GM19463 (cell line): ENCODE measurements at regions not wholly inside any gene's neighbourhood (a gene's known extent, or its start where the extent isn't known, plus 50 kb on each side); places are given as distances from the start of the nearest gene placed in this dataset.
"Not testable (repeated sequence)": the region's sequence is repeated elsewhere in the genome, so short reads cannot be mapped to it uniquely, and the experiment has no call there.

Experiments
- ATAC-seq: cut with Tn5 transposase; IDR thresholded peaks from one replicate; pipeline ENCODE4 v1.9.1; 2021; ENCODE audit warnings: mild to moderate bottlenecking, moderate library complexity; ENCODE audit not compliant: unreplicated experiment

GRCh38 chr4:53886090-53886489 lies 178.3 kb downstream of the CHIC2 start:
- no peak for ATAC-seq

GRCh38 chr4:53885668-53886067 lies 178.7 kb downstream of the CHIC2 start:
- no peak for ATAC-seq

- ATAC-seq, result not testable (repeated sequence)
These were observed 187.3 kb downstream of the CHIC2 start for GRCh38 chr4:53877096-53877495.

- no peak for ATAC-seq
These were observed 198.3 kb downstream of the CHIC2 start for GRCh38 chr4:53866055-53866454.

- no peak for ATAC-seq
These were observed 199.4 kb downstream of the CHIC2 start for GRCh38 chr4:53865054-53865453.

GRCh38 chr4:53863736-53864365 lies 200.6 kb downstream of the CHIC2 start:
- ATAC-seq, result no peak

GRCh38 chr4:53863158-53863557 lies 201.2 kb downstream of the CHIC2 start:
- ATAC-seq, result no peak

GRCh38 chr4:53861856-53862610 lies 202.4 kb downstream of the CHIC2 start:
- no peak for ATAC-seq

- no peak for ATAC-seq
These were observed 205.1 kb downstream of the CHIC2 start for GRCh38 chr4:53859305-53859704.

GRCh38 chr4:53858744-53859143 lies 205.7 kb downstream of the CHIC2 start:
- no peak for ATAC-seq

- no peak for ATAC-seq
These were observed 208.7 kb downstream of the CHIC2 start for GRCh38 chr4:53855581-53856250.

- ATAC-seq, result no peak
These were observed 209.3 kb downstream of the CHIC2 start for GRCh38 chr4:53854991-53855568.

- no peak for ATAC-seq
These were observed 212.1 kb downstream of the CHIC2 start for GRCh38 chr4:53852343-53852742.

- no peak for ATAC-seq
These were observed 216.4 kb downstream of the CHIC2 start for GRCh38 chr4:53847965-53848364.

GRCh38 chr4:53844551-53844950 lies 219.9 kb downstream of the CHIC2 start:
- ATAC-seq, result no peak

GRCh38 chr4:53844133-53844532 lies 220.3 kb downstream of the CHIC2 start:
- ATAC-seq, result no peak

- ATAC-seq, result no peak
These were observed 222.7 kb downstream of the CHIC2 start for GRCh38 chr4:53841711-53842110.

- no peak for ATAC-seq
These were observed 223.8 kb downstream of the CHIC2 start for GRCh38 chr4:53840643-53841042.

- ATAC-seq, result not testable (repeated sequence)
These were observed 231.0 kb downstream of the CHIC2 start for GRCh38 chr4:53833302-53834003.

GRCh38 chr4:53832549-53832948 lies 231.9 kb downstream of the CHIC2 start:
- ATAC-seq, result no peak

GRCh38 chr4:53830511-53830910 lies 233.9 kb downstream of the CHIC2 start:
- ATAC-seq, result no peak
